Activated T-helper 9 cell treated with anti-CD3 and anti-CD28 coated beads, Interleukin-2, amount 50 U/mL, for 16 hours (primary cell): ENCODE measurements at regions not wholly inside any gene's neighbourhood (a gene's known extent, or its start where the extent isn't known, plus 50 kb on each side); places are given as distances from the start of the nearest gene placed in this dataset.

Experiments
- DNase-seq: peaks from one replicate; pipeline ENCODE4 v3.0.0-alpha.2; 2020; ENCODE audit warnings: low read depth

GRCh38 chr18:47470941-47471340 is 219.5 kb upstream of the SKOR2 start:
- DNase-seq, result no peak

- DNase-seq, result no peak
Observed at GRCh38 chr18:47469576-47469975, 218.1 kb upstream of the SKOR2 start.

DNA sequence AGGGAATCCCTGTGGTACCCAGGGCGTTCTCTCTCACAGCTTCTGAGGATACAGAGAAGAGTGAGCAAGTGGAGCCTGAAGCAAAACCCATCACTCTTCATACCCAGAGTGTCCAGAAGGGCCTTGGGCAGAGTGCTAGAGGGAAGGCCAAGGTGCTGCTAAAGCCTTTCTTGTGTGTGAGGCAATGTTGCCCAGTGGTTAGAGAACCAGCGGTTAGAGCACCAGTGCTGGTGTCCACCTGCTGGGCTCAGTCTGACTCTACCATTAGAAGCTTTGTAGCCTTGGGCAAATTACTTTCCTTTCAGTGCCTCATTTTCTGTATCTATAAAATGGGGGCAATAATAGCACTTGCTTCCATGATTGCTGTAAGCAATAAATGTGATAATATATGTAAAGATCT is 210.5 kb upstream of the SKOR2 start:
- no peak for DNase-seq

DNA sequence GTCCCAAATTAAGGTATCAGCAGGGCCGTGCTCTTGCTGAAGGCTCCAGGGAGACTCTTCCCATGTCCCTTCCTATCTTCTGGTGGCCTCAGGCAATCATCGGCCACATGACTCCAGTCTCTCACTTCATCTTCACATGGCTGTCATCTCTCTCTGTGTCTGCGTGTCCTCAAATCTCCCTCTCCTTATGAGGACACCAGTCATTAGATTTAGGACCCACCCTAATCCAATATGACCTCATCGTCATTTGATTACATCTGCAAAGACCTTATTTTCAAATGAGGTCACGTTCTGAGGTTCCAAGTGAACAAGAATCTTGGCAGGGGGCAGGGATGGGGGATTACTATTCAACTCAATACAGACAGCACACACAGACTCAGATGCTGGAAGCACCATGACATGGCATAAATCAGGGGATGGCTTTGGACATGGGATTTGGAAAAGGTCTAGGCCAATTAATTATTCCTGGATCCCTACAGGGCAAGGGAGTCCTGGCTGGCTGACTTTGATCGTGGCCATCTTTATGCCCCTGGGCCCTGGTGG is 210.0 kb upstream of the SKOR2 start:
- no peak for DNase-seq

DNA sequence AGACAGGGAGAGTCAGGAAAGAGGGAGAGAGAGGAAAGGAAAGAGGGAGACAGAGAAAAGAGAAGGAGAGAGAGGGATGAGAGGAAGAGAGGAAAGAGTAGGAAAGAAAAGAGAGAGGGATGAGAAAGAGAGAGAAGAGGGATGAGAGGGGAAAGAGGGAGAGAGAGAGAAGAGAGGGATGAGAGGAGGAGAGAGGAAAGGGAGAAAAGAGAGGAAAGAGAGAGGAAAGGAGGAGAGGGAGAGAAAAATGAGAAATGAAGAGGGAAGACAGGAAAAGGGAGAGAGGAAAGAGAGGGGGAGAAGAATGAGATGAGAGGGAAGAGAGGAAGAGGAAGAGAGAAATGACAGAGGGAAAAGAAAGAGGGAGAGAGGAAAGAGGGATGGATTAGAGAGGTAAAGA is 207.0 kb upstream of the SKOR2 start:
- DNase-seq, result no peak

GRCh38 chr18:47457614-47458013 is 206.2 kb upstream of the SKOR2 start:
- no peak for DNase-seq

DNA sequence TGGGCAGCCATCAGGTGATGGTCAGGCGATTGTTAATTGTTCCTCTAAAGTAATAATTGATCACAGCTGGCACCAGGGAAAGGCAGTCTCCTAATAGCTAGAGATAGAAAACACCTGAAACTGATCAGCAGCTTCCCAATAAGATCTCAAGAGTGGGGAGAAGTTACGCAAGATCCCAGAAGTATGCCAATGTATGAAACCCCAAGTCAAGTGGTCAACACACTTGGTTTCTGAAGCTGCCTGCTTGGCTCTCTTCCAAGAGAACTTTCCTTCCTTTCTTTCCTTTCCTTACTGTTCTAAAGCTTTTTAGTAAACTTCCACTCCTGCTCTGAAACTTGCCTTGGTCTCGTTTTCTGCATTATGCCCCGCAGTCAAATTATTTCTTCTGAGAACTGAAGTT is 201.6 kb upstream of the SKOR2 start:
- DNase-seq, result no peak

- no peak for DNase-seq
Observed at GRCh38 chr18:47448956-47449355, 197.5 kb upstream of the SKOR2 start.

GRCh38 chr18:47441914-47442313 is 190.5 kb upstream of the SKOR2 start:
- DNase-seq, result no peak

GRCh38 chr18:47438001-47438400 is 186.5 kb upstream of the SKOR2 start:
- no peak for DNase-seq

DNA sequence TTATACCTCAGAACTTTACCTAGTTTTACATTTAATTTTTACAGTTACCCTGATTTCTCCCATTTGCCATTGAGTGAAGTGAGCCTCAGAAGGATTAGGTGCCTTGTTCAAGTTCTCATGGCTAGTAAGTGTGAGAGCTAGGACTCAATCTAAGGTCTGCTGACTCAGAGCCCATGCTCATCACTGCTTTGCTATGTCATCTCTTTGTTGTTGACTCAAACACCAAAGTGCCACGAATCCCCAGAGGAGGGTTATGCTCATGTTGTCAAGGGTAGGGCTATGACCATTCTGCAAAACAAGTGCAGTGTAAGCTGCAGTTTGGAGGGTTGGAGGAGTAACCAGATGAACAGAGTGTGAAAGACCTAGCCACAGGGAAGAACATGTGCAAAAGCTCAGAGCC is 185.4 kb upstream of the SKOR2 start:
- no peak for DNase-seq

DNA sequence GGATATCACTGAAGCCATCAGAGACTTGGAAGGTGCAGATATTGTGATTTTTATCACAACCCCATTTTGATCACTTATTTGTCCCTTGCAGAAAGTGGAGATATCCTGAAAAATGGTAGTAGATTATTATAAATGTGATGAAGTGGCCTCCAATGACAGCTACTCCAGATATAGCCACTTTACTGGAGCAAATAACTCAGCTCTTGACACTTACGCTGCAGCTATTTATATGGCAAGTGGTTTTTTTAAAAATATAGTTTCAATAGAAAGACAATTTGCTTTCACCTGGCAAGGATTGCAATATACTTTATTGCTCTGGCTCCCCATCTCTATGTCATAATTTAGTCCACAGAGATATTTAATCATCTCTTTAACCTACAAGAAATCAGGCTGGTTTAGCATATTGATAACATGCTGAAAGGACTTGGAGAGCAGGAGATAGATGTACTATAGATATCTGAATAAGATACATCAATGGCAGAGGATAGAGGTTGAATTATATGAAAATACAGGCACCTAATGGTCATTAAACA is 182.8 kb upstream of the SKOR2 start:
- no peak for DNase-seq

DNA sequence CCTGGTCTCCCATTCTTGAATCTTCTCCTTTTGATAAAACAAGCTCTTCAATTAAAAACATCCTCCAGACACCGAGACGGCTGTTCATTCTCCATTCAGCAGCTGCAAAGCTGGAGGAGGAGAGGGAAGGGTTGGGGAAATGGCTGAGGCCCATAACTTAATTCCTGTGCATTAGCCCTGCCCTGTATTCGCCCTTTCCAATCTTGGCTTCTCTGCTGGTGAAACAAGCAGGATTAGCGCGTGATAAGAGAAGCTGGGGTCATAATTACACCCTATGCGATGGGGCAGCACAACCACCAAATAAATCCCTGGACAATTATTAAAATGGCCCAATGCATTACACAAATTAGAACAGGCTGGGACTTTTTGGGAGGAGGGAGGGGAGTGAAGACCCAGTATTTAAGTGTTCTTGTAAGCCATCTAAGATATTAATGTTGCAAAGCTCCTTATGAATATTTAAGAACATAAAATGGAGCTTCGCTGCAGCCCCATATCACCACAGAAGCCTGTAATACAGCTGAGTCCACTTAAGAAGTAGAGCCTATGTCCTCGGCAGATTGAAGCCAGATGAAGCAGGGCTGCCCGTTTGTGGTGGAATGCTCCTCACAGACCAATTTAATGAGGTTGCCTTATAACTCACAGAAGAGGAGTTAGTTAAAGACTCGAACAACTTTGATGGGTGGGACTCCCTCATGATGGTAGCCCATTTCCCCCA is 176.6 kb upstream of the SKOR2 start:
- no peak for DNase-seq

DNA sequence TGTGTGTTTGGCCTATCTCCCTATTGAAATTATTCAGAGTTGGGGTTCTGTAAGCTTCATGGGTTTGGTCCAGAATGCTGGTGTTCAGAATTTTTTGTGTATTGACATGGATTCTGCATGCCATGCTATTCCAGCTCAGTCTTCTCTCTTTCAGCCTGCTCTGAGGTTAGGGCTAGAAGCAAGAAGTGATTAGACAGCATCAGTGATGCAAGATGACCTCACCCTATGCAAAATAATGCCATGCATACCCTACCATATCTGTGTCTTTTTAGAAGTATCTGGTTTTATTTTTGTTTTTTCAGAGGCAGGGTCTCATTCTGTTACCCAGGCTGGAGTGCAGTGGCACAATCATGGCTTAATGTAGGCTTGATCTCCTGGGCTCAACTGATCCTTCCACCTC is 175.6 kb upstream of the SKOR2 start:
- DNase-seq, result no peak

GRCh38 chr18:47425365-47425764 is 173.9 kb upstream of the SKOR2 start:
- DNase-seq, result no peak

DNA sequence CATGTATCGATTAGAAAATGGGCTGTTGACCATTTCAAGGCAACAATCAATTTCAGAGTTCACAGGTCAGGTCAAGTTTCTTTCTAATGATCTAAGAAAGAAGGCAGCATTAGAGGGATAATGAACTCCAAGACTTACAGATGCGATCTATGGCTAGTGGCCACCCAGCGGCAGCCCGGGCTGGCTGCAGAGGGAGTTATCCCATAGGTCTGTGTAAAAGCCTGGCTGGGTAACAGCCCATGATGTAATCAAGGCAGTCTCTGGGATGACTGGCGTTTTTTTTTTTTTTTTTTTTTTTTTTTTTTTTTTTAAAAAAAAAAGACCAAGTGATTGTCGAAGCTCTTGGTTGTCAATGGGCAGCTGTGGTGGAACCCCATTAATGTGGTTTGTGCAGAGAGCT is 171.1 kb upstream of the SKOR2 start:
- no peak for DNase-seq

DNA sequence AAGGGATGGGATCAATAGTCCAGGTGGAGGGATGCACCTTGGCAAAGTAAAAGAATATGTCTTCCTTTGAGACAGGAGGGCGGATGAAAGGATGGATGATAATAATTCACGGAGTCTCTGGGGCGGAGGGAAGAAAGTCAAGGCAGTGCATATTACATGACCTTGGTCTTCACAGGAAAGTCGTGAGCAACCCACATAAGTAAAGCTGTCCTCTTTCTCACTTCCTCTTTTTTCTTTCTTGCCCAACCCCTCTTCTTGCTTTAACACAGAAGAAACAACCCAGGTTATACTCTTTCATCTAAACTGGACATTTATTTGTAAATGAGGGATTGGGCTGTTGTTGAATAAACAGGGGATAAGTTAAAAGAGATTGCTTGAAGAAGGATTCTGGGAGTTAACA is 168.7 kb upstream of the SKOR2 start:
- no peak for DNase-seq

DNA sequence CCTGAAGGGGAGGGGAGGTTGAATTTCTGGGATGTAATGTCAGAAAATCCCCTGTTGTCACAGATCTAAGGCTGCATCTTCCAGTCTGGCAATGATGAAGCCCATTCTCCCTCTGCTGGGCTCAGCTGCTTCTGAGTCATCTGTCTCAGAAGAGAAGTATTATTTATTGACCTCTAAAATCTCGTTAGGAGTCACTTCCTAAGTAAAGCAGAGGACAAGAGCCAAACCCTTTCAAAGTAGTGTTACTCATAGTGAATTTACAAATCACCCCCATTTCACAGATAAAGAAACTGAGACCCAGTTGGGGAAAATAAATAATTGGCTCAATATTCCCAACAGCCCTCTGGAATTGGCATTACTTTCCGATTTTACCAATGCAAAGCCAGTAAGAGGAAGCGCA is 167.3 kb upstream of the SKOR2 start:
- DNase-seq, result no peak

GRCh38 chr18:47417807-47418206 is 166.3 kb upstream of the SKOR2 start:
- no peak for DNase-seq

- no peak for DNase-seq
Observed at GRCh38 chr18:47415881-47416280, 164.4 kb upstream of the SKOR2 start.

GRCh38 chr18:47413327-47413726 is 161.9 kb upstream of the SKOR2 start:
- no peak for DNase-seq

GRCh38 chr18:47412924-47413323 is 161.5 kb upstream of the SKOR2 start:
- no peak for DNase-seq

GRCh38 chr18:47411159-47411558 is 159.7 kb upstream of the SKOR2 start:
- DNase-seq, result no peak

DNA sequence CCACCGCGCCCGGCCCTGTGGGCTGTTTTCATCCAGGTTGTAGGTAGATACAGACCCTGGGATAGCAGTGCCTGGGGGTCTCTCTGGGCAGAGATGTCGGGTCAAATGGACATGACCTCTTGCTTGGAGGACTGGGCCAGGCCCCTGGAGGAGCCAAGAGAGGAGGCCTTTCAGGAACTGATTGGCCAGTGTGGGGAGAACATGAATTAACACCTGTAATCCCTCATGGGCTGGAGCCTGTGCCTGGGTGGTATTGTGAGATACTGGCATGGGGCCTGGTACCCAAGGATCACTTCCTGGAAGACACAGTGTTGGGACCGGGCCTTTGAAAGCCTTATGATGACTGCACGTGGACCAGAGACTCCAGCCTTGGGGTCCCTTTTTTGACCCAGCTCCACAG is 158.7 kb upstream of the SKOR2 start:
- DNase-seq, result no peak
